ENCODE measurements at regions not wholly inside any gene's neighbourhood (a gene's known extent, or its start where the extent isn't known, plus 50 kb on each side); places are given as distances from the start of the nearest gene placed in this dataset.

DNA sequence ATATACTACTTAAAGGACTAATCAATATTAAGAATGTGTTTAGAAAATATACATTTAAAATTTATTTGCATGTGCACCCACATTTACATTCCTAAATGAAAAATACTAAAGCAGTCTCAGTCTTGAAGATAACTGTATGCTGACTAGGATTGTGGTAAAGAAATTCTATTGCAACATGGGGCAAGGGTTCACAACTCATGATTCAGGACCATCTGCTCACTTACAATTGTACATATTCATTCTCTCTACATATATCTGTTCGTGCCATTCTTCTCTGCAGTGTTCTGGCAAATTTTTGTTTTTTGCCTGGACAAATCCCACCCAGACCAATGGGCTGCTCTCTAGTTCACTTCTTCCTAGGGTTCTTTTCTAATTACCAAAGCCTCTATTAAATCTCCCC, 417.2 kb upstream of the NOVA1 start:
- TF ChIP-seq, protein P1, sequence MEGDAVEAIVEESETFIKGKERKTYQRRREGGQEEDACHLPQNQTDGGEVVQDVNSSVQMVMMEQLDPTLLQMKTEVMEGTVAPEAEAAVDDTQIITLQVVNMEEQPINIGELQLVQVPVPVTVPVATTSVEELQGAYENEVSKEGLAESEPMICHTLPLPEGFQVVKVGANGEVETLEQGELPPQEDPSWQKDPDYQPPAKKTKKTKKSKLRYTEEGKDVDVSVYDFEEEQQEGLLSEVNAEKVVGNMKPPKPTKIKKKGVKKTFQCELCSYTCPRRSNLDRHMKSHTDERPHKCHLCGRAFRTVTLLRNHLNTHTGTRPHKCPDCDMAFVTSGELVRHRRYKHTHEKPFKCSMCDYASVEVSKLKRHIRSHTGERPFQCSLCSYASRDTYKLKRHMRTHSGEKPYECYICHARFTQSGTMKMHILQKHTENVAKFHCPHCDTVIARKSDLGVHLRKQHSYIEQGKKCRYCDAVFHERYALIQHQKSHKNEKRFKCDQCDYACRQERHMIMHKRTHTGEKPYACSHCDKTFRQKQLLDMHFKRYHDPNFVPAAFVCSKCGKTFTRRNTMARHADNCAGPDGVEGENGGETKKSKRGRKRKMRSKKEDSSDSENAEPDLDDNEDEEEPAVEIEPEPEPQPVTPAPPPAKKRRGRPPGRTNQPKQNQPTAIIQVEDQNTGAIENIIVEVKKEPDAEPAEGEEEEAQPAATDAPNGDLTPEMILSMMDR (optimal IDR thresholded peaks at IDR 0.05 in 1 of 3, IDR thresholded peaks at IDR 0.05 in 1 of 3, conservative IDR thresholded peaks at IDR 0.05 in 1 of 3; ENCODE audit: extremely low read depth in 1 of 3, insufficient read depth in 2 of 3, low read length in 3 of 3), result no peak
- no peak for TF ChIP-seq EZH2 (IDR thresholded peaks at IDR 0.05; ENCODE audit: low read length)

All from keratinocyte (primary cell).